Endothelial cell of umbilical vein (primary cell): ENCODE measurements at regions not wholly inside any gene's neighbourhood (a gene's known extent, or its start where the extent isn't known, plus 50 kb on each side); places are given as distances from the start of the nearest gene placed in this dataset.

ENCODE experiments used
- FOS ChIP-seq: IDR thresholded peaks from 2 replicates; pipeline ENCODE4 v1.6.1; 2011; ENCODE audit warnings: mild to moderate bottlenecking, low read length, moderate library complexity, borderline replicate concordance; ENCODE audit not compliant: insufficient read depth
- JUN ChIP-seq: IDR thresholded peaks from 2 replicates; pipeline ENCODE4 v1.6.1; 2011; ENCODE audit warnings: borderline replicate concordance, low read depth; ENCODE audit not compliant: insufficient read length, insufficient read depth
- MAX ChIP-seq: IDR thresholded peaks from 2 replicates; pipeline ENCODE4 v1.6.1; 2011; ENCODE audit not compliant: insufficient read depth, insufficient read length
- MYC ChIP-seq: IDR thresholded peaks from one replicate; pipeline ENCODE4 v1.6.1; 2011; ENCODE audit warnings: mild to moderate bottlenecking, low read depth, low read length
- POLR2A ChIP-seq: IDR thresholded peaks from 2 replicates; pipeline ENCODE4 v1.6.1; 2012; ENCODE audit warnings: low read depth, mild to moderate bottlenecking, control low read depth, low read length
- POLR2AphosphoS5 ChIP-seq: IDR thresholded peaks from 2 replicates; pipeline ENCODE4 v1.6.1; 2012; ENCODE audit warnings: low read depth, mild to moderate bottlenecking, control low read depth, low read length, moderate library complexity; ENCODE audit not compliant: insufficient read depth
- TF ChIP-seq, protein P1 (sequence below), 2 donors: IDR thresholded peaks; 1 replicate in 1 of 2; 2 replicates in 1 of 2; pipeline ENCODE4 v1.5.1; 2011; ENCODE audit warnings: low read length in 2 of 2, mild to moderate bottlenecking in 2 of 2, moderate library complexity in 2 of 2, control low read depth in 1 of 2, inconsistent platforms in 1 of 2, low read depth in 1 of 2; ENCODE audit not compliant: insufficient read depth in 1 of 2; ENCODE audit errors: extremely low read depth in 1 of 2

GRCh38 chr4:189178125-189178746 is 762.4 kb upstream of the FRG1 start:
- no peak for TF ChIP-seq POLR2A
- TF ChIP-seq, protein P1, sequence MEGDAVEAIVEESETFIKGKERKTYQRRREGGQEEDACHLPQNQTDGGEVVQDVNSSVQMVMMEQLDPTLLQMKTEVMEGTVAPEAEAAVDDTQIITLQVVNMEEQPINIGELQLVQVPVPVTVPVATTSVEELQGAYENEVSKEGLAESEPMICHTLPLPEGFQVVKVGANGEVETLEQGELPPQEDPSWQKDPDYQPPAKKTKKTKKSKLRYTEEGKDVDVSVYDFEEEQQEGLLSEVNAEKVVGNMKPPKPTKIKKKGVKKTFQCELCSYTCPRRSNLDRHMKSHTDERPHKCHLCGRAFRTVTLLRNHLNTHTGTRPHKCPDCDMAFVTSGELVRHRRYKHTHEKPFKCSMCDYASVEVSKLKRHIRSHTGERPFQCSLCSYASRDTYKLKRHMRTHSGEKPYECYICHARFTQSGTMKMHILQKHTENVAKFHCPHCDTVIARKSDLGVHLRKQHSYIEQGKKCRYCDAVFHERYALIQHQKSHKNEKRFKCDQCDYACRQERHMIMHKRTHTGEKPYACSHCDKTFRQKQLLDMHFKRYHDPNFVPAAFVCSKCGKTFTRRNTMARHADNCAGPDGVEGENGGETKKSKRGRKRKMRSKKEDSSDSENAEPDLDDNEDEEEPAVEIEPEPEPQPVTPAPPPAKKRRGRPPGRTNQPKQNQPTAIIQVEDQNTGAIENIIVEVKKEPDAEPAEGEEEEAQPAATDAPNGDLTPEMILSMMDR (IDR thresholded peaks at IDR 0.05; ENCODE audit: extremely low read depth in 1 of 2, insufficient read depth in 1 of 2, low read depth in 1 of 2, low read length in 2 of 2), result no peak
- TF ChIP-seq MYC, result no peak
- TF ChIP-seq FOS, result no peak
- TF ChIP-seq MAX, result no peak
- TF ChIP-seq JUN, result no peak
- TF ChIP-seq POLR2AphosphoS5, result no peak
